ENCODE measurements at regions not wholly inside any gene's neighbourhood (a gene's known extent, or its start where the extent isn't known, plus 50 kb on each side); places are given as distances from the start of the nearest gene placed in this dataset.

GRCh38 chr20:23205211-23205610 is 119.1 kb upstream of the CD93 start:
- no peak for TF ChIP-seq POLR2AphosphoS5 (IDR thresholded peaks at IDR 0.05)
- no peak for TF ChIP-seq CTCF (IDR thresholded peaks at IDR 0.05)

Data from transverse colon (tissue), 4 donors.